HG03442 (cell line): ENCODE measurements at regions not wholly inside any gene's neighbourhood (a gene's known extent, or its start where the extent isn't known, plus 50 kb on each side); places are given as distances from the start of the nearest gene placed in this dataset.
"Not testable (repeated sequence)": the region's sequence is repeated elsewhere in the genome, so short reads cannot be mapped to it uniquely, and the experiment has no call there.

Experiments used
- ATAC-seq: cut with Tn5 transposase; IDR thresholded peaks from one replicate; pipeline ENCODE4 v1.9.1; 2021; ENCODE audit warnings: mild to moderate bottlenecking, moderate library complexity; ENCODE audit not compliant: unreplicated experiment

GRCh38 chr1:105073660-105074059 is 1324.0 kb downstream of the AMY1C start:
- no peak for ATAC-seq

GRCh38 chr1:105083611-105084010 is 1333.9 kb downstream of the AMY1C start:
- no peak for ATAC-seq

- ATAC-seq, result no peak
Observed at GRCh38 chr1:105087506-105087905, 1337.8 kb downstream of the AMY1C start.

- no peak for ATAC-seq
Observed at GRCh38 chr1:105088166-105088565, 1338.5 kb downstream of the AMY1C start.

- not testable (repeated sequence) for ATAC-seq
Observed at GRCh38 chr1:105093893-105094292, 1344.2 kb downstream of the AMY1C start.

GRCh38 chr1:105100102-105100501 is 1350.4 kb downstream of the AMY1C start:
- ATAC-seq, result no peak

GRCh38 chr1:105101261-105101660 is 1351.6 kb downstream of the AMY1C start:
- no peak for ATAC-seq

GRCh38 chr1:105102371-105102770 is 1352.7 kb downstream of the AMY1C start:
- no peak for ATAC-seq

- no peak for ATAC-seq
Observed at GRCh38 chr1:105122041-105122440, 1372.3 kb downstream of the AMY1C start.

GRCh38 chr1:105137543-105138457 is 1388.1 kb downstream of the AMY1C start:
- ATAC-seq, result no peak

GRCh38 chr1:105138458-105138893 is 1388.8 kb downstream of the AMY1C start:
- ATAC-seq, result no peak

GRCh38 chr1:105172788-105173187 is 1423.1 kb downstream of the AMY1C start:
- ATAC-seq, result no peak

- ATAC-seq, result no peak
Observed at GRCh38 chr1:105180789-105181188, 1431.1 kb downstream of the AMY1C start.

GRCh38 chr1:105204836-105205371 is 1455.2 kb downstream of the AMY1C start:
- ATAC-seq, result no peak

GRCh38 chr1:105208581-105208980 is 1458.9 kb downstream of the AMY1C start:
- no peak for ATAC-seq

GRCh38 chr1:105210747-105211146 is 1461.0 kb downstream of the AMY1C start:
- ATAC-seq, result no peak

- no peak for ATAC-seq
Observed at GRCh38 chr1:105231378-105231777, 1481.7 kb downstream of the AMY1C start.

GRCh38 chr1:105243411-105243810 is 1493.7 kb downstream of the AMY1C start:
- ATAC-seq, result no peak

GRCh38 chr1:105243969-105244368 is 1494.3 kb downstream of the AMY1C start:
- ATAC-seq, result no peak

- ATAC-seq, result no peak
Observed at GRCh38 chr1:105254906-105255305, 1505.2 kb downstream of the AMY1C start.

- no peak for ATAC-seq
Observed at GRCh38 chr1:105260001-105260400, 1510.3 kb downstream of the AMY1C start.

- ATAC-seq, result no peak
Observed at GRCh38 chr1:105270966-105271365, 1521.3 kb downstream of the AMY1C start.
